Parathyroid adenoma (tissue), 2 donors: ENCODE measurements at regions not wholly inside any gene's neighbourhood (a gene's known extent, or its start where the extent isn't known, plus 50 kb on each side); places are given as distances from the start of the nearest gene placed in this dataset.

Experiments used
- H2AFZ ChIP-seq: fragments of 300-600 bp; sonication (generic); one replicate; pipeline ENCODE4 v1.7.0; 2017; ENCODE audit warnings: antibody characterized with exemption, mild to moderate bottlenecking
- H3K27ac ChIP-seq: fragments of 300-600 bp; sonication (generic); one replicate; pipeline ENCODE4 v1.7.0; 2017
- H3K27me3 ChIP-seq: fragments of 300-600 bp; sonication (generic); one replicate; pipeline ENCODE4 v1.7.0; 2017; ENCODE audit warnings: low read length; ENCODE audit not compliant: control insufficient read depth, insufficient read depth
- H3K36me3 ChIP-seq: fragments of 300-600 bp; sonication (generic); one replicate; pipeline ENCODE4 v1.7.0; 2017; ENCODE audit warnings: low read length; ENCODE audit not compliant: control insufficient read depth, insufficient read depth
- H3K4me1 ChIP-seq: fragments of 300-600 bp; sonication (generic); one replicate; pipeline ENCODE4 v1.7.0; 2017; ENCODE audit warnings: control low read depth
- H3K4me2 ChIP-seq: fragments of 300-600 bp; sonication (generic); one replicate; pipeline ENCODE4 v1.7.0; 2017; ENCODE audit warnings: low read length
- H3K4me3 ChIP-seq: fragments of 300-600 bp; sonication (generic); one replicate; pipeline ENCODE4 v1.7.0; 2017; ENCODE audit warnings: low read depth, low read length
- H3K79me2 ChIP-seq: fragments of 300-600 bp; sonication (generic); one replicate; pipeline ENCODE4 v1.7.0; 2017; ENCODE audit warnings: control low read depth
- H3K9ac ChIP-seq: fragments of 300-600 bp; sonication (generic); one replicate; pipeline ENCODE4 v1.7.0; 2017; ENCODE audit warnings: mild to moderate bottlenecking
- H3K9me3 ChIP-seq: fragments of 300-600 bp; sonication (generic); one replicate; pipeline ENCODE4 v1.7.0; 2017; ENCODE audit warnings: low read length; ENCODE audit not compliant: control insufficient read depth
- CTCF ChIP-seq: fragments of 300-600 bp; sonication (generic); IDR thresholded peaks from one replicate; pipeline ENCODE4 v1.7.0; 2017; ENCODE audit warnings: antibody characterized with exemption, mild to moderate bottlenecking
- donor health status: primary hyperparathyroidism.

GRCh38 chr12:91566328-91567099, 383.9 kb upstream of the DCN start:
- Histone ChIP-seq H3K4me1 (no peaks in the 10 kb centered on the region), H3K4me3 (no peak overlapping the region), H3K27me3 (no peaks in the 10 kb centered on the region), H3K27ac (no peak overlapping the region), H3K9ac (no peak overlapping the region), H3K79me2 (no peaks in the 10 kb centered on the region), H3K4me2 (no peak overlapping the region), H3K36me3 (no peaks in the 10 kb centered on the region), H3K9me3 (no peaks in the 10 kb centered on the region), H2AFZ (no peak overlapping the region)
- no peak for TF ChIP-seq CTCF

GRCh38 chr12:91565846-91566245, 383.2 kb upstream of the DCN start:
- Histone ChIP-seq H3K27ac (no peak overlapping the region), H3K79me2 (no peaks in the 10 kb centered on the region), H3K4me1 (no peaks in the 10 kb centered on the region), H3K9ac (no peak overlapping the region), H3K4me3 (no peak overlapping the region), H3K36me3 (no peaks in the 10 kb centered on the region), H2AFZ (no peak overlapping the region), H3K4me2 (no peak overlapping the region), H3K9me3 (no peaks in the 10 kb centered on the region), H3K27me3 (no peaks in the 10 kb centered on the region)
- no peak for TF ChIP-seq CTCF

- Histone ChIP-seq H3K27ac (no peak overlapping the region), H3K79me2 (no peaks in the 10 kb centered on the region), H3K27me3 (no peaks in the 10 kb centered on the region), H3K36me3 (no peaks in the 10 kb centered on the region), H3K4me2 (no peak overlapping the region), H2AFZ (no peak overlapping the region), H3K4me1 (no peaks in the 10 kb centered on the region), H3K9me3 (no peaks in the 10 kb centered on the region), H3K9ac (no peak overlapping the region), H3K4me3 (no peak overlapping the region)
- TF ChIP-seq CTCF = no peak
Observed at GRCh38 chr12:91565246-91565645, 382.6 kb upstream of the DCN start.

- TF ChIP-seq CTCF = no peak
- no peaks in the 10 kb centered on the region for H3K4me1 ChIP-seq
- H3K27me3 ChIP-seq = no peaks in the 10 kb centered on the region
- no peaks in the 10 kb centered on the region for H3K9me3 ChIP-seq
- no peaks in the 10 kb centered on the region for H3K79me2 ChIP-seq
- H3K36me3 ChIP-seq = no peaks in the 10 kb centered on the region
- no peak overlapping the region for H2AFZ ChIP-seq
- H3K27ac ChIP-seq = no peak overlapping the region
- H3K4me3 ChIP-seq = no peak overlapping the region
- H3K4me2 ChIP-seq = no peak overlapping the region
- no peak overlapping the region for H3K9ac ChIP-seq
Observed at GRCh38 chr12:91563011-91563765, 380.6 kb upstream of the DCN start.
